Renal cortex interstitium (tissue), 11 donors: ENCODE measurements at regions not wholly inside any gene's neighbourhood (a gene's known extent, or its start where the extent isn't known, plus 50 kb on each side); places are given as distances from the start of the nearest gene placed in this dataset.

Experiments used
- DNase-seq, 11 donors: peaks; one replicate each; pipeline ENCODE4 v3.0.0-alpha.2; 2013; ENCODE audit warnings: low read depth in 9 of 11, low spot score in 4 of 11; ENCODE audit errors: extremely low read depth in 1 of 11

GRCh38 chr2:19062370-19062769 is 296.1 kb downstream of the OSR1 start:
- no peak for DNase-seq

GRCh38 chr2:19059076-19059475 is 299.3 kb downstream of the OSR1 start:
- no peak for DNase-seq

- peak in 3 of 11 donors; percentile 40 to 57 (median 50) for DNase-seq
Observed at GRCh38 chr2:19051203-19051831, 307.1 kb downstream of the OSR1 start.

GRCh38 chr2:19050354-19050753 is 308.1 kb downstream of the OSR1 start:
- no peak for DNase-seq

- peak in 1 of 11 donors; percentile 26 for DNase-seq
Observed at GRCh38 chr2:19048593-19049266, 309.7 kb downstream of the OSR1 start.

GRCh38 chr2:19046986-19047780 is 311.2 kb downstream of the OSR1 start:
- no peak for DNase-seq

GRCh38 chr2:19045151-19045550 is 313.3 kb downstream of the OSR1 start:
- no peak for DNase-seq

GRCh38 chr2:19043893-19044292 is 314.5 kb downstream of the OSR1 start:
- no peak for DNase-seq

GRCh38 chr2:19041434-19042041 is 316.9 kb downstream of the OSR1 start:
- DNase-seq = no peak

- no peak for DNase-seq
Observed at GRCh38 chr2:19038071-19039015, 320.1 kb downstream of the OSR1 start.

GRCh38 chr2:19036091-19036490 is 322.3 kb downstream of the OSR1 start:
- DNase-seq = no peak

- DNase-seq = no peak
Observed at GRCh38 chr2:19035238-19035637, 323.2 kb downstream of the OSR1 start.

- DNase-seq = no peak
Observed at GRCh38 chr2:19033240-19033639, 325.2 kb downstream of the OSR1 start.

- DNase-seq = no peak
Observed at GRCh38 chr2:19031642-19032041, 326.8 kb downstream of the OSR1 start.

- DNase-seq = no peak
Observed at GRCh38 chr2:19029655-19030054, 328.8 kb downstream of the OSR1 start.

GRCh38 chr2:19028587-19029375 is 329.6 kb downstream of the OSR1 start:
- no peak for DNase-seq

GRCh38 chr2:19027626-19028025 is 330.8 kb downstream of the OSR1 start:
- DNase-seq = no peak

- no peak for DNase-seq
Observed at GRCh38 chr2:19026261-19026660, 332.2 kb downstream of the OSR1 start.
